ENCODE measurements at regions not wholly inside any gene's neighbourhood (a gene's known extent, or its start where the extent isn't known, plus 50 kb on each side); places are given as distances from the start of the nearest gene placed in this dataset.
"Not testable (repeated sequence)": the region's sequence is repeated elsewhere in the genome, so short reads cannot be mapped to it uniquely, and the experiment has no call there.

GRCh38 chr3:36643192-36643591, 121.2 kb downstream of the DCLK3 start:
- ATAC-seq: no peak
- TF ChIP-seq TCF4 (CRISPR knock-in tag; IDR thresholded peaks at IDR 0.05; ENCODE audit: borderline replicate concordance) (no peak), CREB5 (CRISPR knock-in tag; IDR thresholded peaks at IDR 0.05; ENCODE audit: low read depth) (no peak), RARB (CRISPR knock-in tag; IDR thresholded peaks at IDR 0.05) (no peak), PATZ1 (CRISPR knock-in tag; IDR thresholded peaks at IDR 0.05; ENCODE audit: borderline replicate concordance) (no peak), PPARA (CRISPR knock-in tag; IDR thresholded peaks at IDR 0.05; ENCODE audit: borderline replicate concordance) (no peak), ZNF8 (CRISPR knock-in tag; IDR thresholded peaks at IDR 0.05) (no peak), TOX (CRISPR knock-in tag; IDR thresholded peaks at IDR 0.05; ENCODE audit: borderline replicate concordance) (no peak), SNAI2 (CRISPR knock-in tag; IDR thresholded peaks at IDR 0.05) (no peak), ZNF70 (CRISPR knock-in tag; IDR thresholded peaks at IDR 0.05) (no peak)

- no peak for ATAC-seq
- TF ChIP-seq TOX (CRISPR knock-in tag; IDR thresholded peaks at IDR 0.05; ENCODE audit: borderline replicate concordance) (no peak), TCF4 (CRISPR knock-in tag; IDR thresholded peaks at IDR 0.05; ENCODE audit: borderline replicate concordance) (no peak), CSDC2 (CRISPR knock-in tag; IDR thresholded peaks at IDR 0.05) (no peak), ESRRG (CRISPR knock-in tag; IDR thresholded peaks at IDR 0.05) (no peak), ZFP30 (CRISPR knock-in tag; IDR thresholded peaks at IDR 0.05) (no peak), PPARA (CRISPR knock-in tag; IDR thresholded peaks at IDR 0.05; ENCODE audit: borderline replicate concordance) (no peak), ZNF565 (CRISPR knock-in tag; conservative IDR thresholded peaks at IDR 0.05; ENCODE audit: low read depth) (no peak), ZNF8 (CRISPR knock-in tag; IDR thresholded peaks at IDR 0.05) (no peak), CSRNP3 (CRISPR knock-in tag; IDR thresholded peaks at IDR 0.05) (no peak), ARNTL (CRISPR knock-in tag; IDR thresholded peaks at IDR 0.05; ENCODE audit: borderline replicate concordance, low read depth) (no peak), RARB (CRISPR knock-in tag; IDR thresholded peaks at IDR 0.05) (no peak), ZC3H10 (CRISPR knock-in tag; IDR thresholded peaks at IDR 0.05) (no peak), OSR1 (CRISPR knock-in tag; IDR thresholded peaks at IDR 0.05) (no peak), PATZ1 (CRISPR knock-in tag; IDR thresholded peaks at IDR 0.05; ENCODE audit: borderline replicate concordance) (no peak), GLIS3 (CRISPR knock-in tag; IDR thresholded peaks at IDR 0.05) (no peak)
Measured at GRCh38 chr3:36635731-36636130, 128.6 kb downstream of the DCLK3 start.

- ATAC-seq: not testable (repeated sequence)
Measured at GRCh38 chr3:36633897-36634296, 130.5 kb downstream of the DCLK3 start.

GRCh38 chr3:36633060-36633459, 131.3 kb downstream of the DCLK3 start:
- ATAC-seq: no peak
- no peak for TF ChIP-seq CSDC2 (CRISPR knock-in tag; IDR thresholded peaks at IDR 0.05)
- no peak for TF ChIP-seq PPARA (CRISPR knock-in tag; IDR thresholded peaks at IDR 0.05; ENCODE audit: borderline replicate concordance)

- ATAC-seq: no peak
- TF ChIP-seq PATZ1 (CRISPR knock-in tag; IDR thresholded peaks at IDR 0.05; ENCODE audit: borderline replicate concordance): no peak
- TF ChIP-seq ZFP30 (CRISPR knock-in tag; IDR thresholded peaks at IDR 0.05): no peak
- no peak for TF ChIP-seq ARNTL (CRISPR knock-in tag; IDR thresholded peaks at IDR 0.05; ENCODE audit: borderline replicate concordance, low read depth)
- no peak for TF ChIP-seq CSRNP3 (CRISPR knock-in tag; IDR thresholded peaks at IDR 0.05)
- no peak for TF ChIP-seq GLIS3 (CRISPR knock-in tag; IDR thresholded peaks at IDR 0.05)
- no peak for TF ChIP-seq ZFP3 (CRISPR knock-in tag; IDR thresholded peaks at IDR 0.05)
- no peak for TF ChIP-seq ZNF565 (CRISPR knock-in tag; conservative IDR thresholded peaks at IDR 0.05; ENCODE audit: low read depth)
- TF ChIP-seq RARB (CRISPR knock-in tag; IDR thresholded peaks at IDR 0.05): no peak
- no peak for TF ChIP-seq ZNF70 (CRISPR knock-in tag; IDR thresholded peaks at IDR 0.05)
- no peak for TF ChIP-seq ESRRG (CRISPR knock-in tag; IDR thresholded peaks at IDR 0.05)
- TF ChIP-seq ZNF8 (CRISPR knock-in tag; IDR thresholded peaks at IDR 0.05): no peak
- no peak for TF ChIP-seq TCF4 (CRISPR knock-in tag; IDR thresholded peaks at IDR 0.05; ENCODE audit: borderline replicate concordance)
- no peak for TF ChIP-seq ZC3H10 (CRISPR knock-in tag; IDR thresholded peaks at IDR 0.05)
- no peak for TF ChIP-seq TOX (CRISPR knock-in tag; IDR thresholded peaks at IDR 0.05; ENCODE audit: borderline replicate concordance)
- no peak for TF ChIP-seq CREB5 (CRISPR knock-in tag; IDR thresholded peaks at IDR 0.05; ENCODE audit: low read depth)
- no peak for TF ChIP-seq OSR1 (CRISPR knock-in tag; IDR thresholded peaks at IDR 0.05)
Measured at GRCh38 chr3:36631549-36631948, 132.8 kb downstream of the DCLK3 start.

All from SK-N-SH treated with all-trans-retinoic acid at 6 μM for 48 hours (cell line).